ENCODE measurements at regions not wholly inside any gene's neighbourhood (a gene's known extent, or its start where the extent isn't known, plus 50 kb on each side); places are given as distances from the start of the nearest gene placed in this dataset.

DNA sequence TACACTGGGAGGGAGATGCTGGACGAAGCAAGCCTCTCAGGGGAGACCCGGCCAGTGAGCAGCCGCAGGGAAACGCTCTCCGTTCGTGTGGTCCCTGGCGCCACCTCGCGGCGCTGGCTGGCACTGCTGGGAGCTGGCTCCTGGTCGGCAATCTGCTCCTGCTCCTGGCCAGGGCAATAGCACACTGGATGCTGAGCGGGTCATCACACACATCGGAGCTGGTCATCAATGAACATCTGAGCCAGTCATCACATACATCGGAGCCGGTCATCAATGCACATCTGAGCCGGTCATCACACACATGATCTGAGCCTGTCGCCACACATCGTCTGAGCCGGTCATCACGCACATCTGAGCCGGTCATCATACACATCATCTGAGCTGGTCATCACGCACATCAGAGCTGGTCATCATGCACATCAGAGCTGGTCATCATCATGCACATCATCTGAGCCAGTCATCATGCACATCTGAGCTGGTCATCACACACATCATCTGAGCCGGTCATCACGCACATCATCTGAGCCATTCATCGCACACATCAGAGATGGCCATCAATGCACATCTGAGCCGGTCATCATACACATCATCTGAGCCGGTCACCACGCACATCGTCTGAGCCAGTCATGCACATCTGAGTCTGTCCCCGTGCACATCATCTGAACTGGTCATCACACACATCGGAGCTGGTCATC lies 217.3 kb downstream of the RBFOX3 start (continued):
- TF ChIP-seq NONO (IDR thresholded peaks at IDR 0.05) (no peak), NONO (CRISPR knock-in tag; conservative IDR thresholded peaks at IDR 0.05) (0 out of 2 replicates have a peak, but pooled peaks have one; percentile 11), RAD21 (CRISPR knock-in tag; IDR thresholded peaks at IDR 0.05) (peak; percentile 91), ZSCAN31 (CRISPR knock-in tag; IDR thresholded peaks at IDR 0.05; ENCODE audit: low read depth) (no peak), ELF3 (CRISPR knock-in tag; IDR thresholded peaks at IDR 0.05) (no peak), MAZ (IDR thresholded peaks at IDR 0.05; ENCODE audit: borderline replicate concordance, low read depth, low read length) (no peak), MAZ (CRISPR knock-in tag; IDR thresholded peaks at IDR 0.05; ENCODE audit: low read depth) (0 out of 2 replicates have a peak, but pooled peaks have one; percentile 27), ELF4 (CRISPR knock-in tag; IDR thresholded peaks at IDR 0.05; ENCODE audit: borderline replicate concordance) (no peak), HMG20A (CRISPR knock-in tag; IDR thresholded peaks at IDR 0.05; ENCODE audit: borderline replicate concordance) (no peak), EED (CRISPR knock-in tag; IDR thresholded peaks at IDR 0.05) (peak; percentile 84; the same call in 1 of the 2 replicates), ZNF337 (CRISPR knock-in tag; IDR thresholded peaks at IDR 0.05; ENCODE audit: borderline replicate concordance, low read depth) (no peak), ZSCAN9 (CRISPR knock-in tag; IDR thresholded peaks at IDR 0.05; ENCODE audit: borderline replicate concordance) (no peak), XRCC5 (optimal IDR thresholded peaks at IDR 0.05; ENCODE audit: low read length) (peak; percentile 95), RELA (CRISPR knock-in tag; IDR thresholded peaks at IDR 0.05) (0 out of 2 replicates have a peak, but pooled peaks have one; percentile 46), STAG1 (CRISPR knock-in tag; IDR thresholded peaks at IDR 0.05) (peak; percentile 97), AGO2 (optimal IDR thresholded peaks at IDR 0.05; ENCODE audit: low read depth, low read length) (no peak), ZNF260 (CRISPR knock-in tag; IDR thresholded peaks at IDR 0.05; ENCODE audit: borderline replicate concordance, low read depth) (no peak), ZNF761 (CRISPR knock-in tag; conservative IDR thresholded peaks at IDR 0.05) (0 out of 2 replicates have a peak, but pooled peaks have one; percentile 42), ZNF3 (CRISPR knock-in tag; IDR thresholded peaks at IDR 0.05) (no peak), POGZ (CRISPR knock-in tag; IDR thresholded peaks at IDR 0.05) (no peak), ZNF282 (IDR thresholded peaks at IDR 0.05; ENCODE audit: partially characterized antibody) (no peak)
- TF ChIP-seq, protein P1, sequence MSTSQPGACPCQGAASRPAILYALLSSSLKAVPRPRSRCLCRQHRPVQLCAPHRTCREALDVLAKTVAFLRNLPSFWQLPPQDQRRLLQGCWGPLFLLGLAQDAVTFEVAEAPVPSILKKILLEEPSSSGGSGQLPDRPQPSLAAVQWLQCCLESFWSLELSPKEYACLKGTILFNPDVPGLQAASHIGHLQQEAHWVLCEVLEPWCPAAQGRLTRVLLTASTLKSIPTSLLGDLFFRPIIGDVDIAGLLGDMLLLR (CRISPR knock-in tag; IDR thresholded peaks at IDR 0.05): no peak
- TF ChIP-seq, protein P2, sequence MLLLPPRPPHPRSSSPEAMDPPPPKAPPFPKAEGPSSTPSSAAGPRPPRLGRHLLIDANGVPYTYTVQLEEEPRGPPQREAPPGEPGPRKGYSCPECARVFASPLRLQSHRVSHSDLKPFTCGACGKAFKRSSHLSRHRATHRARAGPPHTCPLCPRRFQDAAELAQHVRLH (CRISPR knock-in tag; IDR thresholded peaks at IDR 0.05; ENCODE audit: borderline replicate concordance, low read depth): 0 out of 2 replicates have a peak, but pooled peaks have one; percentile 32
- TF ChIP-seq, protein P3, sequence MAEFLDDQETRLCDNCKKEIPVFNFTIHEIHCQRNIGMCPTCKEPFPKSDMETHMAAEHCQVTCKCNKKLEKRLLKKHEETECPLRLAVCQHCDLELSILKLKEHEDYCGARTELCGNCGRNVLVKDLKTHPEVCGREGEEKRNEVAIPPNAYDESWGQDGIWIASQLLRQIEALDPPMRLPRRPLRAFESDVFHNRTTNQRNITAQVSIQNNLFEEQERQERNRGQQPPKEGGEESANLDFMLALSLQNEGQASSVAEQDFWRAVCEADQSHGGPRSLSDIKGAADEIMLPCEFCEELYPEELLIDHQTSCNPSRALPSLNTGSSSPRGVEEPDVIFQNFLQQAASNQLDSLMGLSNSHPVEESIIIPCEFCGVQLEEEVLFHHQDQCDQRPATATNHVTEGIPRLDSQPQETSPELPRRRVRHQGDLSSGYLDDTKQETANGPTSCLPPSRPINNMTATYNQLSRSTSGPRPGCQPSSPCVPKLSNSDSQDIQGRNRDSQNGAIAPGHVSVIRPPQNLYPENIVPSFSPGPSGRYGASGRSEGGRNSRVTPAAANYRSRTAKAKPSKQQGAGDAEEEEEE (CRISPR knock-in tag; IDR thresholded peaks at IDR 0.05; ENCODE audit: borderline replicate concordance): 0 out of 2 replicates have a peak, but pooled peaks have one; percentile 77
- TF ChIP-seq, protein P4, sequence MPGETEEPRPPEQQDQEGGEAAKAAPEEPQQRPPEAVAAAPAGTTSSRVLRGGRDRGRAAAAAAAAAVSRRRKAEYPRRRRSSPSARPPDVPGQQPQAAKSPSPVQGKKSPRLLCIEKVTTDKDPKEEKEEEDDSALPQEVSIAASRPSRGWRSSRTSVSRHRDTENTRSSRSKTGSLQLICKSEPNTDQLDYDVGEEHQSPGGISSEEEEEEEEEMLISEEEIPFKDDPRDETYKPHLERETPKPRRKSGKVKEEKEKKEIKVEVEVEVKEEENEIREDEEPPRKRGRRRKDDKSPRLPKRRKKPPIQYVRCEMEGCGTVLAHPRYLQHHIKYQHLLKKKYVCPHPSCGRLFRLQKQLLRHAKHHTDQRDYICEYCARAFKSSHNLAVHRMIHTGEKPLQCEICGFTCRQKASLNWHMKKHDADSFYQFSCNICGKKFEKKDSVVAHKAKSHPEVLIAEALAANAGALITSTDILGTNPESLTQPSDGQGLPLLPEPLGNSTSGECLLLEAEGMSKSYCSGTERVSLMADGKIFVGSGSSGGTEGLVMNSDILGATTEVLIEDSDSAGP (CRISPR knock-in tag; IDR thresholded peaks at IDR 0.05; ENCODE audit: borderline replicate concordance): peak; percentile 46; the same call in 1 of the 2 replicates

Measured in HepG2 (cell line).